HK-2 (cell line): ENCODE measurements at regions not wholly inside any gene's neighbourhood (a gene's known extent, or its start where the extent isn't known, plus 50 kb on each side); places are given as distances from the start of the nearest gene placed in this dataset.

Experiments
- DNase-seq: peaks from one replicate; pipeline ENCODE4 v3.0.0-alpha.2; 2018; ENCODE audit not compliant: unreplicated experiment

DNA sequence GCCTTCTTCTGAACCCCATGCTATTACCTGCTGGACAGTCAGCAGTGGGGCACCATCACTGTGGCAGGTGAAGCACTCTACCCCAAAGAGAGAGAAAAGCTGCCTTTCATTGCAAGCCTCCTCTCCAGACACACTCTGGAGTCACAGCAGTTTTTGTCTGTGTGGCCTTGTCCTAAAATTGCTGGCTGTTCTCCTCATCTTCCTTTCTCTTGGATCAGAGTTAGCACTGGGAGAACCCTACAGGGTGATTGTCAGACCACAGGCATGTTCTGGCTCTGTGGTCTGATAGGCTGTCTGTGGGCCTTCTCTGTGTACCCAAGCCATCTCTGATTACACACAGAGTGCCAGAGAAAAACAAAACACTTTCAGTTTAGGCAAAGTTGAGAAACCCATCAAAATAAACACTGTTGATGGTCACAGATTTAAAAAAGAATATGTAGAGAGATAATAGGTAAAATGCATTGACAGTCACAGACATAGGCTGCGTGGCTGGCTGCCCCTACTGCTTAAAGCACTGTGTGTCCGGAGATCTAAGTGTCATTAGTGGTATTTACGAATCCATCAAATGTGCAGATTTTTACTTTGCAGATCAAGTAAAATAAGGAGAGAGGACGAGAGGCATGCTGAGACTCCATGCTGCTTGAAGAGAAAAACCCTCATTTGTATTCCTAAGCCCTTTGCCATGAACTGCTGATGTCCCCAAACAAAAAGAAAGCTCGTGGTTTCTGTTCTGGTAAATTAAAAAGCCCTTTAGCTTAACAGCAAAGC, 689.9 kb downstream of the TUSC7 start:
- DNase-seq = no peak

DNA sequence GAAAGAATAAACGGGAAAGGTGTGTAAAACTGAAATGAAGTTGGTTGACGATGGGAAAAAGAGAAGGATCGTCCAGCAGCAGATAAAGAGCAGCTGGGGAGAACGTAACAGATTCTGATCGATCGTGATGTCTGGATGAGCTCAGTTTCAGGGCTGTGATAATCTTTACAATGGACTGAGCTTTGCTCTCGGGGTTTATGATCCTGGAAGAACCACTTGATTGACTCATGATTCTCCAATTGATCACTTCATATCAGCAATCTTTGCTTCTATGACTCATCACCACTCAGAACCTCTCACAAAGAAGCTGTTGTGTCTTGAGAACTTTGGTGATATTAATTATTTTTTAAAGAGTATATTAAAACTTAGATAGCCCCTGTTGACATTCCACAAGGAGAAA, 690.7 kb downstream of the TUSC7 start:
- DNase-seq = no peak

DNA sequence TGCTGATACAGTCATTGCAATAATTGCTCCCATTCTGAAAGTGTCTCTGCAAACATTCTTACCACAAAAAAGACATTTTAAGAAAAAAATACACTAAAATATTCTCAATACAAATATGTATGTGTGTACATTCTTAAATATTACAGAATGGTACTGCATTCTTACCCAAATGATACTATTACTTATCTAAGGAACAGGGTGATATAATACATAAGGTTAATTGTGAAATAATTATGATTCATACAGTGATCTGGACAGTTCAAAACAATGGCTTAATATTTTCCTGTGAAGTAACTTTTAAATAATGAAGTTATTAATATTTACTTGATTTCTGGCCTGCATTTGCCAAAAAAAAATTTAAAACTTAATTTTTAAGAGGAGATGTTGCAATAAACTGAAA, 694.6 kb downstream of the TUSC7 start:
- no peak for DNase-seq

DNA sequence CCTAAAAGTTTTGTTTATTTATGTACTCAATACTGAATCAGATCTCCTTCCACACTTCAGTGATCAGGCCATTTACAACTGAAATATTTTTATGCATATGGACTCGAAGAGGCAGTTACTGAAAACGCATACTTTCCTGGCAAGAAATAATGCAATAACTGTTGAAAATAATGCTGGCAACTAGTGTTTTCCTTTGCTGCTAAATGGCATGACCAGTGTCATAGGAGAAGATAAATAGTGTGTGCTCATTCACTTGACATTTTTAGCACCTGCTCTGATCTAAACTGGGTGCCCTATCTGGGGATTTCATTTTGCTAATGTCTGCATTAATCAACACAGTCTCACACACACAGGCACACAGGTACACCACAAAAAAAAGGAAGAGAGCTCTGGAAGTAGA, 695.2 kb downstream of the TUSC7 start:
- no peak for DNase-seq

DNA sequence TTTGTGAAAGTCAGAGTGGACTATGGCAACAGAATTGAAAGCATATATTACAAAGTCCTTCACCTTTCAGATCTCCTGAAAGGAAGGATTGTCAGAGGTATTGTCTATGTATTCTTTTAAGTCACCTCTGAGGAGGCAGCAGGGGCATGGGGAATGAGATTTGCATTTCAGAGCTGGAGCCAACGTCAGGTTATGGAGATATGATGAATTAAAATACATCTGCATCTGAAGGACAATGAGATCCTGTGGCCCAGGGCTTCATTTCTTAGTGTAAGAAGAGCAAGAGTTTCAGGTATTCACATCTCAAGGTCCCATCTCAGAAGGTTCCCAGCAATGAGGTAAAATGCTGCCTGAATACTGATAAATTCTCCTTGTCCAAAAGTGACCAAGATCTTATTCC, 695.8 kb downstream of the TUSC7 start:
- DNase-seq = no peak

DNA sequence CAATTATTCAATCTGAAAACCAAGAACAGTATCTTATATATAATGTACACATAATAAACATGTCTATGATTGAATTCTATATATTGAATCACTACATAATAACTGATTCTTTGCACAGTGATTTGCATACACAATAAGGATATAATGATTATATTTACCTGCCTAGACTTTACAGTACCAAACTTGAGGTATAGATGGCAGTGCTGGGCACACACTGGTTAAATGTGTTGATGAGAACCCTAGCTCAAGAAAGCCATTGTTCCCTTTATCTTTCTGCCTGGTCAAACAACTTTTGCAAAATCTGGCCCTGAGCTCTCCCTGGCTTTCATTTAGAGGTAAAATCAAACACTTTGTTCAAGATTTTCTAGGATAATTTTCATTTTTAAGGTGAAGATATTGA, 697.7 kb downstream of the TUSC7 start:
- DNase-seq = no peak

DNA sequence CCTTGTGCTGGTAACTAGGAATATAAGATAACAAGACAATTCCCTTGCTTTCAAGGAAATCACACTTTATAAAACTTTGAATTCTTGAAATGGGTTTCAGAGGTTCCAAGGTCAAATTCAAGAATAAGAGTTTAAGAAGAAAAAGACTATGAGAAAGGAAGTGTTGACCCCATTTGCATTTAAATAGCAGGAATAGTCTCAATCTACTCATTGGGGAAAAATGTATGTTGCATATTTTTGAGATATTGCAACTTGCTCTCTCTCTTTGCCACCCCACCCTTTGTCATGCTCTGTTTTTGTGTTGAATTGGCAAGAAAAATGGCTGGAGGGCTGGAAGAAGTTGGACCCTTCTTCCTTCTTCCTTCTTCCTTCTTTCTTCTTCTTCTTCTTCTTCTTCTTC, 699.2 kb downstream of the TUSC7 start:
- DNase-seq = no peak

DNA sequence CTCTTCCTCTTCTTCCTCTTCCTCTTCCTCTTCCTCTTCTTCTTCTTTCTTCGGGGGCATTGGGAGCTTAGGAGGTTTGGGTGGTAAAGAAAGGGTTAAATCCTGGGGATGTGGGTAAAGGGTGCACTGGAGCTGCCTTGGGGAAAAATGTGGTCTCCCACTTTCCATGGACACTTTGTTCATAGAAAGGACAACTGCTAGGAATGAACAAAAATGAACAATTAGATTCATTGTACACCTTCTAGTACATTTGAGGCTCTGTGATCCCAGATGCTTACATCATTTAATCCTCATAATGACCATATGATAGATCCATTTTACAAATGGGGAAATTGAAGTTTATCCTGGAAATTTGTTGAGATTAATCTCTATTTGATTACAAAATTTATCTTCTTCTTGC, 699.7 kb downstream of the TUSC7 start:
- DNase-seq = no peak

DNA sequence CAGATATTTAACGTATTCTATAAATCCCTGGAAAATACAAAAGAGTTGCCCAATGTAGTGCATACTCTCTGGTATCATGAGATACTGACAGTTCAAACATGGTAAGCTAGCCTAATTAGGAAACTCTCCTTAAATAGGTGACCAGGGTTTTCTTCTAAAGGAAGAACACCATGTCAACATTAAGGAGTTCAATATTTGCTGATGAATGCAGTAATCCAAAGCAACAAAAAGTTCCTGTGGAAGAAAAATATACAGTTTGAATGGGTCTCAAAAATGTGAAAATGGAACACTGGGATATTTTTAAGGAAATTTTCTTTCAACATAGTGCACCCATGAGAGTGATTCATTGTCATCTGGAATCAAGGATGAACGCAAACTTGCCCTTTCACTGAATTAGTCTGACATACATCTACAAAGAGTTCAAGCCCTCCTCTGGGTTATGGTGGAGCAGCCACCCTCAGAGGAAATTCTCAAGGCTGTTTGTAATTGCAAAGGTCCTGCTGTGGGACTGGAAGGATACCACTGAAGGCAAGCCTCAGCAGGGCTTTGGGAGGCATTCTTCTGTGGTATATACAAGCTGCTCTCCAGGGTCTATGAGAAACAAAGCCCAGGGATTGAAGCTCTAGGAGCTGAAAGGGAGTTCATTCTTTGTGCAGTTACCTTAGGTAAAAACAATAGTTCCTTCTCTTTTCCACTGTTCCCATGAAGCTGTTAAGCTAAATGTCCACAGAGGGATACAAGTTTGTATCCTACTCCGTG, 700.3 kb downstream of the TUSC7 start:
- DNase-seq = no peak

DNA sequence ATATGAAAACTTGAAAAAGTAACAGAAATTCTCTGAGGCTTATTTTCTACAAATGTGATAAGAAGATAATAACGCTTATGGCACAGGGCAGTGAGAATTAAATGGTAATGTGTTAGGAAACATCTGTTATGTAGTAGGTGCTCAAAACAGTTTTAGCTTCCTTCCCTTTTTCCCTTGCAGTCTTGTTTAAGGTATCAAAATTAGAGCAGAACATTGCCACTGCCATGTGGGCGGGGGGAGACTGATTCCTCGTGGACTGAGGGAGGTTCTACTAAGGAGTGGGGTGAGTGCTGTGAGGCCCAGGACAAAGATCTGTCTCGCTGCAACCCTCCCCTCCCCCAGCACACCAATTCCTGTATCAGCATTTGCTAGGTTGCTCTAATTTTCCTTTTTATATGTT, 702.4 kb downstream of the TUSC7 start:
- no peak for DNase-seq

DNA sequence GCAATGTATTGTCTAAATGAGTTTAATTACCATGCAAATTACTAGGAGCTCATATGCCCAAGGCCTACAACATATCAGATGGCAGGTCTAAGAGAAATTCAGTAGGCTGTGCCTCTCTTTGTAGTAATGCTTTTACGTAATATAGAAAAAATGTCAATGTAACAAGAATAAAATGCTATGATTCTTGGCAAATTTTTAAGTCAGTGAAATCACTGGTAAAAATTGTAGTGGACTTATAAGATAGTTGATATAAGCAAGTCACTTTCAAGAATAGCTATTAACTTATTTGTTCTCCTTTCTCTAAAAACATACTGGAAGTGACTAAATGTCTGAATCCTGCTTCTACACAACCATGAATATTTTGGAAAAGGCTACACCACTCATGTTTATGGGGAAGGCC, 707.8 kb downstream of the TUSC7 start:
- DNase-seq = no peak

DNA sequence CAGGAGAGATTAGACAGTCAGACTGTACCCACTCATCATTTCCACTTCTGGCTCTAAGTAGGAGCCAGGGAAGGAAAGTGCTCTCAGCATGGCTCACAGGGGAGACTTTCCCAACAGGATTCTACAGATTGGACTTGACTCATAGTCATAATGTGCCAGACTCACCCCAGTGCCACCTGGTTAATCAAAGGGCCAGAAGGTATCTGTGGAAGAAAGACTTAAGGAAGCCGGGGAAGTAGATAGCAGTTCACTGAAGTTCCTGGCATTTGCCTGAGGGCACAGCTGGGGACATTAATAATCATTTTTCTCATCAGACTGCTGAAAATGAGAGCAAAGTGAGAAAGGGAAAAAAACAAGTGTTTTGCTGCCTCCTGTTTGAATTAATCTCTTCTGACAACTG, 717.5 kb downstream of the TUSC7 start:
- no peak for DNase-seq

DNA sequence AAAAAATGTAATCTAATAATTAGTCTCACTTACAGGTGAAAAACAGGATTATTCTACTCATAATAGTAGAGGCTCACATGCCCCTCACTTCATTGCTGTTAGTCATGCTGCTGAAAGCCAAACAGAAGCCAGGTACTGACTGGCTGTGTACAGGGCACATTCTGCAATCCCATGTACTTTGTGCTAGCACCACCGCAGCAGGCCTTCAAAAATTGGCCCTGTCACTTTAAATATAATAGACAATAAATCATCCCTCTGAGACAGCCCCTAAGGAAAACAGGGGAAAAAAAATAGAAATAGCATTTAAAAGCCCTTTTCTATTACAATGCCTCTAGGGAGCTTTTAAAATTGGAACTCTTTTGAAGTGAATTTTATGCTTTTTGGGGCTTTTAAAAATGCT, 723.8 kb downstream of the TUSC7 start:
- DNase-seq = no peak

DNA sequence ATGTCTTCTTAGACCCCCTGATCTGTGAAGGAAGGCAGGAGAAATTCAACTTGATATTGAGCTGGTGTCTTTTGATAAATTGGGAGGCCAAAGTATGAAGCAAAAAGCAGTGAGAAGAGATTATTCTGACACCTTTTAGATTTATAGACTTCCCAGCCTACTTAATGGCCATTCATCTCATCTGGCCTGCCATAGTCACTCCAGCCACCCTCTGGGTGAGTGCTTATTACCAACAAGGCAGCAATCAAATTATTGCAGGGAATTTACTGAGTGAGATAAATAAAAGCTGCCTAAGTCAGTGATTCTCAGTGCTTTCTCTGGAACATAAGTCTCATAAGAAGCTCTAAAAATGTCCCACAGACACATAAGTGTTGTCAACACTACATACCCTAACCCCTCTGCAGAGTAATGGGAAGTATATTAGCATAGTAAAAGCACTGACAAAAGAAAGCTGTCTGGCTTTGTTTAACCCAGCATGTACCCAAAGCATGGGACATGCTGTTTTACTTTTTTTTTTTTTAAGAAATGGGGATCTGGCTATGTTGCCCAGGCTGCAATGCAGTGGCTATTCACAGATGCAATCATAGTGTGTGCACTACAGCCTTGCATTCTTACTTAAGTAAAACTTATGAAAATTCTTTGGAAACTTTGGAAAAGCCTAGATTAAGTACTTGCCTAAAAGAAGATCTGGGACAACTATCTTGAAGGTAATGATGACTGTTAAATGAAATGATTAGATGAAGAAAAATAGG, 725.3 kb downstream of the TUSC7 start:
- no peak for DNase-seq

DNA sequence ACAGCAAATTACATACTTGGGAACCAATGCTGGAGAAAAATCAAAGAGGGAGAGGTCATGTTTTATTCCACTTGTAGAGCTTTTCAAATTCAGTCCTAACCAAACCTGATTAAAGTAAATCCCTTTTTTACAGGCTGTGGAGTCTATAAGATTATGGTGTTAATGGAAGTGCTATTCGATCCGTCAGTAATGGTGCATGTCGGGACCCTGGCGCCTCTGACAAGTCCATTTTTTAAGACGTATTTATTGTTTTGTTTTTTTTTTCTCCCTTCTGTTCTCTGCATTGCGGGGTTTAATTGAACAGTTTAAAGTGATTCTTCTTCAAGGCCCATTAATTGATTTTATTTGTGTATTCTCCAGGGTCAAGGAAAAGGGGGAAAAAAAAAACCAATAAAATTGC, 725.9 kb downstream of the TUSC7 start:
- DNase-seq = no peak

DNA sequence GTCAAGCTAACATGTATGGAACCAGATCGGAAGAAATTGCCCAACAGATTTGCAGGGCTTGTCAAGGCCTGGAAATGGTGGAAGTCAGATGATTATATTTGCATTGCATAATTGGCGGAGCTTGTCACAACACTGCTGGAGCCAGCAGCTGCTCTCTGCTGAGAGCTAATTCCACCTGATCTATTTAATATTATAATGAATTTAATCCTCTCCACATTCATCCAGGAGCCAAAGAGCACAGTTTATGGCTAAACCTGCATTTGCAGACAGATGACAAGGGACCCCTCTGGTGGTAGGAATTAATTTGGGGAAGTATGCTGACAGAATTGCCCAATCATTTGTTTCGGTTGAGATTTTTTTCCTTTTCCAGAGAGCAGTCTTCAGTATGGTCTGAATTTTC, 730.2 kb downstream of the TUSC7 start:
- no peak for DNase-seq

DNA sequence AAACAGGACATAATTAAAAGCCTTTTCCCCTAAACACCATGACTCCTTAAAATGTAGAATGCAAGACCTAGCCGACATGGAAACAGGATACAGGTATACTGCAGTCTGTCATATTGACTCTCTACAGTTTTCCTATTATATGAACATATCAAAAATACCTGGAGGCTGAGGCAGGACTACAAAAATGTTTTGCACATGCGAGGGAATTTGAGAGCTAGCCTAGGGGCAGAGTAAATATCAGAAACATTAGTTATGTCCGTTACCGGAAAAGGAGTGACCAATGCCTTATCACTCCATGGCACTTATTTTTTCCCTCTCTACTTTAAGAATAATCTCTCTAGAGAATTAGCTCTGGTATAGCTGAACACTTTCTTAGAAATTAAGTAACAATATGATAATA, 732.3 kb downstream of the TUSC7 start:
- no peak for DNase-seq

DNA sequence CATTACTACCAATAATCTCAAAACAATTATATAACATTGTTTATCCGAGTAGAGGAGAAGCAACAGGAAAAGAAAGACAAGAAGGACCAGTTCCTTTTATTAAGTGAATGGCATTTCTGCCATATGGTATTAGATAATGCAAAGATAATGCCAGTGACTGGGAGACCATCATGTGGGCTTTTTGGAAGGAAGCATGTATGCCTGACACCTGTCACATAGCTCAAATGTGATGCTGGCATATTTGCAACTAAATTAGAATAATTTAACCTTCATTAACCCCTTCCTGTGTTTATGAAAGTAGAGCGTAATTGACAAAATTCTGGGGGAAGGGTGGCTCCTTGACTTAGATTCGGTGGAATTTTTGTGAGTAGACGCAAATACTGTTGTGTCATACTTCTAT, 733.0 kb downstream of the TUSC7 start:
- DNase-seq = no peak

DNA sequence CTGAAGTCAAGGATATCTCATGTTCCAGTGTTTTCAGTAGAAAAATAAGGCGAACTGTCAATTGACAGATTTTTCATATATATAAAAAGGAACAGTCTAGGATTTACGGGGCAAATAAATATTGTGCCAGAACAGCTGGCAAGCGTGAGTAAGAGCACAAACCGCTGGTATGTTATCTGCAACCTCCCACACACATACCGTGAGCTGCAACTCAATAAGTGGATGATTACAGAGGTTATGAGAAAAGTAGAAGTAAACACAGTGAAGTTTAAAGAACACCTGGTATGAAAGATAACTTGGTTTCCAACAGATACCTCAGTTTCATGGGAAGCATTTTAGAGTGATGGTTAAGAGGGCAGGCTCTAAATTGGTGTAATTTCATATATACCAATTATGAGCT, 733.4 kb downstream of the TUSC7 start:
- DNase-seq = no peak

DNA sequence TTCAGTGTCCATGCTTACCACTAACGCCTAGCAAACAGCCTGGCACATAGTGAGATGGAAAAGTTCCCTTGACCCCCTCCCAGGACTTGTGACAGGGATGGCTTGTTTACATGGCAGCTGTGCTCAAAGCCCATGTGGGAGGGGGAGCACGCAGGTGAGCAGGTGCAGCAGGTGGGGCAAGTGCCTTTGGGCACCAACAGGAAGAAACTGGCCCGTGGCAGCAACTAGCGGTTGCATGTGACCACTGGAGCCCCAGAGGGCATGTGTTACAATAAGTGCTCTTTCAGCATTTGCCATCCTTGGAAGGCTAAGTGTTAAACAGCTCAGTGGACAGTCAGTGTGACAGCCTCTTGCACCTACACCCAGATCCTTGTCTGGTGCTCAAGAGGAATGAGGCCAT, 734.6 kb downstream of the TUSC7 start:
- DNase-seq = no peak

DNA sequence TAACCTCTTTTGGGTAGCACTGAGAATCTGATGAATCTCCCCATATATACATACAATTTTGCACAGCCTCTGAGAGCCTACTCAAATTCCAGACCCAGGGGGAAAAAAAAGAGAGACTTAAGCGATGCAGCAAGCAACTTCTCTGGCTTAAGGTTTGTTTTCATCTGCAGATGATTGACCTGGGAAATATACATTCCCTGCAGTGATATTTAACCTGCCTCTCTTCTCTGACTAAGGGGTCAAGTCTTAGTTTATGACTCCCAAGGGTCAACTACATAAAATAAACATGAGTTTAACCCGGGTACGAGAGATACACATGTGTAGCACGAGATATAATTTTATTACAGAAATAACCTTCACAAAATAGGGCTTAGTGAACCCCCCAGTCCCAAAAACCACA, 737.8 kb downstream of the TUSC7 start:
- DNase-seq = no peak

DNA sequence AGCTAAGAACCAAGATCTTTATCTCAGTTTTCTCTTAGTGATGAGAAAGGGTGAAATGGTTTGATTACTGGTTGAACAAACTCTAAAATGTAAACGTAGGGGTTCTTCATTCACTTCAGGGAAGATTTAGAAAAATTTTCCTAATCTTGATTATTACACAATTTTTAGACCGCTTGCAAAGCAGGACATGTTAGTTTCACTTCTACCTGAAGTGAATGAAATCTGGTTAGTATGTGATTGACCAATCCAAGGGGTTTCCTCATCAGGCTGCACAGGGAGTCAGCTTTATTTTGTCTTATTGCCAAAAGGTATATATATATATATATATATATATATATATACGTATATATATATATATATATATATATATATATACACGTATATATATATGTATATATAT, 740.4 kb downstream of the TUSC7 start:
- DNase-seq = no peak

DNA sequence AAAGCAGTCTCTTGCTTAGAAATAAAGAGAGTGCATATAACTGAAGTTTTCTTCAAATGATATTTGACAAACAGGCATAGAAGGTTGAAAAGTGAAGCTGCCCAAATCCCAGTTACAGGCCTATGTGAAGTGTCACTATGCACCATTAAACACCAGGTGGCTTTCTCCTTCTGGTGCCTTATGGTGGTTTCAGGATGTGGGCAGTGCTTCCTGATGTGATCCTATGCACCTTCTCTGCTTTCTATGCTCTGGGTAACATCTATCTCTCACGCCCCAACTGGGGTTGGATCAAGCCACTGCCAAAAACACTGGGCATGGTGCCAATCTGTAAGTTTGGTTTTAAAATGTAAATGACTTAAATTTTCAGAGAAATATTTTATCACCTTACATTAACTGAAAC, 744.7 kb downstream of the TUSC7 start:
- DNase-seq = no peak
